ENCODE measurements at regions not wholly inside any gene's neighbourhood (a gene's known extent, or its start where the extent isn't known, plus 50 kb on each side); places are given as distances from the start of the nearest gene placed in this dataset.

DNA sequence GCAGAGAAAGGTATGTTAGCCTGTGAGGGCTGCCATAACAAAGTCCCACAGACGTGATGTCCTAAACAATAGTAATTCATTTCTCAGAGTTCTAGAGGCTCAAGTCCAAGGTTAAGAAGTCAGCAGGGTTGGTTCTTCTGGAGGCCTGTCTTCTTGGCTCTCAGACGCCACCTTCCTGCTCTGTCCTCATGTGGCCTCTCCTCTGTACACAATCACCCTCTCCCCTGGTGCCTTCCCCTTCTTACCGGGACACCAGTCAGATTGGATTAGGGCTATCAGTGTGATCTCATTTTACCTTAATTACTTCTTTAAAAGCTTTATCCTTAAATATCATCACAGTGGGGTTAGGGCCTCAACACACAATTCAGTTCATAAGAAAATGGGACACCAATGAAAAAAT, 860.5 kb downstream of the RNF144A start:
- no peak for DNase-seq

DNA sequence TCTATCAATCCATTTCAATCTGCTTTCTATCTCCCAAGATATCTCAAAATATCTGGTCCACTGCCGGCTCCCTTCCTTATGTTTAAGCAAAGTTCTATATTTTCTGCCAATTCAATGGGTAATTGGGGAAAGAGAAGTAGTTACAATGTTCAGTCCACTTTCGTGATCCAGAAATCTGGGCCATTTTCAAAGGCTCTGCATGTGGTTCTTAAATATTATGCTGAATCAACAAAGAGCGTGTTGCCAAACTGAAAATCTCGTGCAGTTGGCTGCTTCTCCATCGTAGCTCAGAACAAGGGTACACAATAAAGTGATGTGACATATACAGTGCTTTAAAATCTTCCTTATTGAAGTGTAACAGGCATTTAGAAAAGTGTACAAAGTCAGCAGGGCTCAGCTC, 863.1 kb downstream of the RNF144A start:
- no peak for DNase-seq

DNA sequence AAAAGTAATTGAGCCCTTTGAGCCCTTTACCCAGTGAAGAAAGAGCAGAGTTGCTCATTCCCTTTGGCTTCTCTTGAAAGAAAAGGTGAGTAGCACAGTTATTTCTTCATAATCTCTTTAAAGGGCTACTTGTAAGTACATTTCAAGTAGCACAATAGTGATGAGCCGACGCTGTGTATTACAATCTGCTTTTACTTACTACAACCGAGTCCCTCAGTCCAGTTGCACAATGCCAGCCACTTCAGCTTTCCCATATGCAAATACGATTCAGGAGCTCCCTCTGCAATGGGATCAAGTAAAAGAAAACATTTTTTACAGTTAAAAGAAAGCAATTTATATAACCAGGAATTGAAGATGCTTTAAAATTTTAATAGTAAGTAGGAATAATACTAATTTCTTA, 868.5 kb downstream of the RNF144A start:
- no peak for DNase-seq

DNA sequence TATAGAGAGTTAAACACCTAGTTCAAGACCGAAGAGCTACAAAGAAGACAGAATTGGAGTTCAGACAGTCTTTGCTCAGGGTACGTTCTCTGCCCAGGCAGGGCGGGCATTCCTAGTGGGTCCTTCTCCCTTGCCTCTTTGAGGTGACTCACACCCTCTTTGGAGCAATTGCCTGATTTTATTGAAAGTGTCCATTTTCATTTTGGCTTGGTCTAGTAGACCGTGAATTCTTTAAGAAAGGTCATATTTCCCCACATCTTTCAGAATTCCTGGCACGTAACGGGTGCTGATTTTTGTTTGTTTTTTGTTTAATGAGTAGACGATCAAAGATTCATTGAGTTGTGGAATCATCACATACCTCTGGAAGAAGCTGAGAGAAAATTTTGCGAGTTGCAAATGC, 871.5 kb downstream of the RNF144A start:
- no peak for DNase-seq

DNA sequence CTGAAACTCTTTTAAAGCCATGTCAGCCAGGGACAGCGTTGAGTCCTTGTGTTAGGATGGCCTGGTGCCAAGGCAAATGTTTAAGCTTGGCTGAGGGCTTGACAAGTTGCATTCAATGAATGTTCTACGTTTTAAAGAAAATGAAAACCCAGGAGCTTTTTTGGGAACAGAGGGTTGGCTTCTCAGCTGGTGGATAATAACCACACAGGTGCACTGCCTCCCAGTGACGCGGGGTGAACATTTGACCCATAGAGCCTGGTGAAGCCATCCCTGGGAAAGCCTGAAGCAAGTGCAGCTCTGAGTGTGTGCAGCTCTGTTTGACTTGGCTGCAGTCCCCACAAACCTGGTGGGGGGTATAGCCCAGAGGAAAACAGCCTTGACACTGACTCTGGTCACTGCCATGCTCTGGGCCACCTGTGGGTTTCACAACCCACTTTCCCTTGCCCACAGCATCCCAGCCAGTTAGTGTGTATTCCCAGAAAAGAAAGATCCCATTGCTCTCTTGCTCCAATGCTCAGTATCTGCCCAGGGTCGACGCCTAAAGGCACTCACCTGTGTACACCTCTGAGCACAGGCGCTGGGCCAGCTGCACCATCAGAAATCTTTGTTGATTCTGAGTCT, 874.9 kb downstream of the RNF144A start:
- DNase-seq = peak; percentile 52

DNA sequence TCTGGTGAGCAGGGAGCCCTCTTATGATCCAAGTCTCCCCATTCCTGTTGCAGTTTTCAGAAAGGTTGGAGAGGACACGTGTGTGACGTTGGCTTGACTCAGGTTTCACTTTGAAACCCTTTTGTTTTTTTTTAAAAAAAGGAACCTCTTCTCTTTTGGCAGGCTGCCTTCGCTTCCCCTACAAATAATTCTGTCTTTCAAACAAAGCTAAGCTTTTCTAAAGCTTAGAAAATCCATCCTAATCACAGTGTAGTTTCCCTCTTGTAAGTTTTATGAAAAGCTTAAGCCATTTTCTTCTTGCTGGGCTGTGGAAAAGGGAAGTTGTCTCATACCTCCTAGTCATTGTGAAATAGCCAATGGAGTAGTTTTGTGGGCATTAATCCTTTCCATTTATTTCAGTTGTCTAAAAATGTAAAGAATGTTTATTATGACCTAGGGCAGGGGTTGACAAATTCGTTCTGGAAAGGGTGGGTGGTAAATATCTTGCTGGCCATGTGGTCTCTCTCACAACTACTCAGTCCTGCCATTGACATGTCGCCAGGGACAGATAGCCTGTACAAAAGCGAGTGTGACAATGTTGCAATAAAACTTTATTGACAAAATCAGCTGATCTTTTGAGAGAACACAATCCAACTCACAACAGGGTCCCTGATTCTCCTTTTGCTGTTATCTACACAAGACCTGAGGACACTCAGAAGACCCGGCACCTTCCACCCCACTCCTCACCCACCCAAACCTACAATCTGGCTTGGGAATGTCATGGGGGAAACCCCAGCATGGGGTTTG, 878.8 kb downstream of the RNF144A start:
- no peak for DNase-seq

DNA sequence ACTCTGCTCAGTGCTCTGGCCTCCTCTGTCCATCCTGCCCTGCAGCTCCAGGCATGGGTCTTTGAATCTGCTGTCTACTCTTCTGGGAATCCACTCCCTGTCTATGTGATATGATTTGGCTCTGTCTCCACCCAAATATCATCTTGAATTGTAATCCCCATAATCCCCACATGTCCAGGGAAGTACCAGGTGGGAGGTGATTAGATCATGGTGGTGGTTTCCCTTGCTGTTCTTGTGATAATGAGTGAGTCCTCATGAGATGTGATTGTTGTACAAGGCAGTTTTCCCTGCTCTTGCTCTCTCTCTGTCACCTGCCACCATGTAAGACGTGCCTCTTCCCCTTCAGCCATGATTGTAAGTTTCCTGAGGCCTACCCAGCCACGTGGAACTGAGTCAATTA, 881.8 kb upstream of the ID2 start:
- no peak for DNase-seq

DNA sequence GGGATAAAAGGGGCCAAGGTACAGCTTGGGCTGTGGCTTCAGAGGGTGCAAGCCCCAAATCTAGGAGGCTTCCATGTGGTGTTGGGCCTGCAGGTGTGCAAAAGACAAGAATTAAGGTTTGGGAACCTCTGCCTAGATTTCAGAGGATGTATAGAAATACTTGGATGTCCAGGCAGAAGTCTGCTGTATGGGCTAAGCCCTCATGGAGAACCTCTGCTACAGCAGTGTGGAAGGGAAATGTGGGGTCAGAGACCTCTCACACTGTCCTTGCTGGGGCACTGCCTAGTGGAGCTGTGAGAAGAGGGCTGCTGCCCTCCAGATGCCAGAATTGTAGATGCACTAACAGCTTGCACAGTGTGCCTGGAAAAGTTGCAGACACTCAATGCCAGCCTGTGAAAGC, 880.6 kb upstream of the ID2 start:
- no peak for DNase-seq

DNA sequence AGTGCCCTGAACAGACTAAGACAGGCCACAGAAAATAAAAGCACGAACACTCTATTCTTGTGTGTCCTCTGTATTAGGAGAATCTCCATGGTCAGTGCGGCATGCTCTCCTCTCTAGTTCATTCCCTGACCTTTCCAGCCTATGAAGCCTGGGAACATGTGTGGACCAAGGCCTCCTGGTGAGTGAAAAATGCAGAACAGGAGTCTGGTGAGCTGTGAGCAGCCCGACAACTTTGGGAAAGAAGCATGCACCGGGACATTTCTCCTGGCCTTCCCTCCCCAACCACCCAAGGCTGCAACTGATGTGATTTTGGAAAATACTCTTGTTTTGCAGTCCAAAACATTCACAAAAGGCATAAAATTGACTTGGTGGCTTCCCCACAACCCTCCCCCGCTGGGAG, 878.3 kb upstream of the ID2 start:
- DNase-seq = no peak

DNA sequence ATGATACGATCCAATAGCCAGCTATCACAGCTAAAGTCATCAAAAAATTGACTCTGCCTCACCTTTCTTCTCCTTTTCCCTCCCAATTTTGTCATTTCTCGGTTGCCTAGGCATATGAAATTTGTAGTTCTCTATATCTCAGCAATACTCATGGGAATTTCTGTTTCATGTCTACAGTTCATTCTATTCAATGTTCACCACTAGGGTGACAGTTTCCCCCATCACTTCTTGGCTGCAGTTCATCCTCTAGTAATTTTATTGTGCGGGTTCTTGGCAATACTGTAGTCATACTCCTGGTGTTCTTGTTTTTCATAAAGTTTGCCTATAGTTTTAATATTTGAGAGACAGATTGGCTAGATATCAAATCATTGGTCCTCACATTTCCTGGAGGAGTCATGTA, 872.2 kb upstream of the ID2 start:
- DNase-seq = no peak

DNA sequence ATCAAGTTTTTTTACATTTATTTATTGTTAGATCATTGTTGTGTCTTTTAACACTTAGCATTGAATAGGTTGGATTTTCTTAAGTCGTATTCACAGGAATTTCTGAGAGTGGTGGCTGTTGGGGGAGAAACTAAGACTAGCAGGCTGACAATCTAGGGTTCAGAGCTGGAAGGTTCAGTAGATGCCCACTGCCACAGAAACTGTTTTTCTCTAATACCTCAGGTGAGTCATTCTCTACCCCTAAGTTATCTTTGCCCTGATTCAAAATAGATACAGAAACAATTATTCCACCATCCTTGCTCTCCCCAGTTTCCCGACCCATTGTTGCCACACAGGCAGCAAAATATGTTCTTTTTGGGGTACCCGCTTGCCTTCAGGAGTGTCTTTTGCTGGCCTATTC, 870.8 kb upstream of the ID2 start:
- DNase-seq = no peak

DNA sequence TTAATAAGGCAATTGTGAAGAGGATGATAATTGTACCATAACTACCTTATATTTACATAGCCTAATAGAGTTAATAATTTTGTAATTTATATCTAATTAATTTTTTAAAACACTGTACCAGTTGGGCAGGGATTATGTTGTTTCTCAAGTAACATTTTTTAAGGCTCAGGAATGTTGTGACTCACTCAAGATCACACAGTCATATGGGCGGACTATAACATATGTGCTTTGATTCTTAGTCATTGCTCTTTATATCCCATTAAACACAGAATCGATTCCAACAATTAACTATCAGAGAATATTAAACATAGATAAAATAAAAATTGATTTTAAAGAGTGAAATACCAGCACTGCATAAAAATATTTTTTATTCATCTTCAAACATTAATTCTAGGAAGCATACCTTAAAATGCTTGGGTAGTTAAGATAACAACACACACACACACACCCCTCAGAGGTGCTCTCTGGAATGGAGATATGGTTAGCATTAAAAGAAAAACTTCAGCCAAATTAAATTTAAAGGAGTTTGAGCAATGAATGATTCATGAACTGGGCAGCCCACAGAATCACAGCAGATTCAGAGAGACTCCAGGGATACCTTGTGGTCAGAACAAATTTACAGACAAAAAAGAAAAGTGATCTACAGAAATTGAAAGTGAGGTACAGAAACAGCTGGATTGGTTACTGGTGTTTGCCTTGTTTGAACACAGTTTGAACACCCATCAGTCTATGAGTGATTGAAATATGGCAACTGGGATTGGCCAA, 869.4 kb upstream of the ID2 start:
- DNase-seq = no peak

DNA sequence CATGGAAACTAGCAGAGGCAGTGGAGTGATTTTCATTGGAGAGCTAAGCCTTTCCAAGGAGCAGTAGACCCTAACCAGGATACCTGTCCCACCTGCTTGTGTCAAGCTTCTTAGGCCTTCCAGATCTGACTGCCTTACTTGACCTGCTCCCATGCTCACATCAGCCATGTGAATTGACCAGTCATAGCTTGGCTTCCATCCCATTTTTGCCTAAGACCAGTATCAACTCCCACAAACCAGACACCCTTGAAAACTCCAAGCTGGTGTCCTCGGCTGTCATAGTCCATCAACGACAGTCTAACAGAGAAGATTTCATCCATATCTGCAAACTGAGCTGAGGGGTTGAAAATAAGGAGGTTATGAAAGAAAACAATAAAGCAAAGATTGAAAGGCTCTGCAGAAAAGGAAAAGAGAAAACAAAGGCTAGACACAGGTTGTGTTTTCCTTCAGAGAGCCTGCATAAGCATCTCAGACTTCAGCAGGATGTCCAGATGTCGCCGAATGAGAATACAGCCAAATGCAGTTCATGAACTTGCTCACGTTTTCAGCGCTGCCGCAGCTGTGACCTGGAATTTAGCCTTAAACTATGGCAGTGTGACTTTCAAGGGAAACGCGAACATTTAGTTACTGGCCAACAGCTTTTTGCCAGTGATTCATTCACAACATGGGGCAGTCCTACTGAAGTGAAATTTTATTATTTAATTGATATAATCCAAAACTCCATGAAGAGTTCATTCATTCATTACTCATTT, 868.1 kb upstream of the ID2 start:
- no peak for DNase-seq

DNA sequence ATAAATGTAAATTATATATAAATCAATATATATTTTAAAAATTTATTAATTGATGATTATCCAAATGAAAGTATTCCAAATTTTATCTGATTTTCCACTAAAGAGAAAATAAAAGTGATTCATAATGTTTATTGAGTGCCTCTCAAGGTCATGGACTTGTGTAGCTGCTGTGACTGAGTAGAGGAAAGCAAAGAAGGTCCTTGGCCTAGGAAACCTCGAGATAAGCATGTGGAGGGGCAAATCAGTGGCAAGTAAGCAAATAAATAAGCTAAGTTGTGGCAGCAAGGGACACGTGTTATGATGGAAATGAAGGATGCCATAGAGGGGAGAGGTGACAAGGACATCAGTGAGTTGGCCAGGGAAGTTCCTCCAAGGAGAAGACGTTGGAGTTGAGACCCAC, 866.1 kb upstream of the ID2 start:
- DNase-seq = no peak

DNA sequence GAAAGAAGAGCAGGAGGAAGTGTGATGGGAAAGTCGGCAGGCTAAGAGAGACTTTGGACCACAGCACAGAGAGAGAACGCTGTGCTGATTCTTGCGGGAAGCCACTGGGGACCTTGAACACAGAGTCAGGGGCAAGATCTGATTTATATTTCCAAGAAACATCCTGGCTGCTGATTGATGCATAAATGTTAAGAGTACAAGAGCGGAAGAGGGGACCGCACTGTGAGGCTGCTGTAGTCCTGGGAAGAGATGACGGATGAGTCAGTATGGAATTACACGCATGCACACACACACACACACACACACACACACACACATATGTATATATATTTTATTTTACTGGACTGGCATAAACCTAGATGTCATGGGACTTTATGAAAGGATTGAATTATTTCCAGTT, 865.6 kb upstream of the ID2 start:
- no peak for DNase-seq

DNA sequence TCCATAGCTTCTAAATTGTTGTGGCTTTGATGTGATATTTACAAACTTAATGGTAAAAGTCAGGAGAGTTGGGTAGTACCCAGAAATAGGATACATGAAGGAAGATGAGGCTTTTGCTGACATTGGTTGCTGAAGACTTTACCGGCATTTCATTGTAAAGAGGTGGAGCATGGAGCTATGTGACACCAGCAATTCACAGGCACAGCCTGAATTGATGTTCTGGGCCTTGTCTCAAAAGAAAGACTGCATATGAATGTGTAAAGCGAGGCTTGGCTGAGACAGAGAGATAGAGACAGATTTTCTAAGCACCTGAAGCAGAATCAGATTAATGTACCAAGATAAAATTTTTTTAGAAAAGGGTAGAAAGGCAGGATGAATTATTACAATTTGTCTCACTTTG, 864.9 kb upstream of the ID2 start:
- DNase-seq = no peak

DNA sequence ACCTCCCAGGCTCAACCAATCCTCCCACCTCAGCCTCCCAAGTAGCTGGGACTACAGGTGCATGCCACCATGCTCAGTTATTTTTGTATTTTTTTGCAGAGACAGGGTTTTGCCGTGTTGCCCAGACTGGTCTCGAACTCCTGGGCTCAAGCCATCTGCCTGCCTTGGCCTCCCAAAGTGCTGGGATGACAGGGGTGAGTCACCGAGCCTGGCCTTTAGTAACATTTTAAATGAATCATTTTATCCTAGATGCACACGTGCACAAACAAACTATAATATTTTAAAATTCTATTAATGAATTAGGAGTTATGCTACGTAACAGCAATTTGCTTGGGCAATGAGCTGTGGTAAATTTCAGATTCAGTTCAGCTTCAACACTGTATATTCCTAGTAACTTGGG, 862.5 kb upstream of the ID2 start:
- DNase-seq = no peak

DNA sequence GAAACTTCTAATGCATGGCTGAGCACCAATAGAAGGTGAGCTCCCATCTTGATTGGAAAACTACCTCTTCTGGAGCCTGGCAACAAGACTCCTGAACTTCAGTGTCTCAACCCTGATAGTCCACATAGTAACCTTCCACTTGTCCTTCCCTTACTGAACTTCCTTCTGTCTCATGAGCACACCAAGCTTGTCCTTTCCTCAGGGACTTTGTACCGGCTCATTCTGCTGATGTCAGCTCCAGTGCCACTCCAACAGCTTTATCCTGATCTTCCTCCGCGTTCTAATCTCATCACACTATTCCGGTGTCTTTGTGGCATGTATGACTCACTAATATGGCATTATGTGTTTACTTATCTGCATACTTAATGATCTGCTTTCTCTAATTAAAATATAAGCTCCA, 862.0 kb upstream of the ID2 start:
- DNase-seq = no peak

DNA sequence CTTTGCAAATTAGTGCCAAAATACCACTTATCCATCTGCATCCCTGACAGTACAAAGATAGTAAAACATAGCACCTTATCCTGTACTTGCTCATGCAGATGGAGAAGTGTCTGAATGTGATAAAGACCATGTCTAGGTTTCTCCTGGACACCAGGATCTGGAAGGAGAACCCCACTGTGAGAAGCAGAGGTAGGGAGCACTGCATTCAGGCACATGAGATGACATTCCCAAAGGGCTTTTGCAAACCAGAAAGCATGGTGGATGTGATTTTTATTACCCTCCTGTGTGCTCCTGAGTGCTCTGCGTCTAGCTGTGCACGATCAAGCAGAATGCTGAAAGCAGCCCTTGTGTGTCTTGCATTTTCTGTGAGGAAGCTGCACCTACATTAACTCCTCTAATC, 857.6 kb upstream of the ID2 start:
- DNase-seq = no peak

DNA sequence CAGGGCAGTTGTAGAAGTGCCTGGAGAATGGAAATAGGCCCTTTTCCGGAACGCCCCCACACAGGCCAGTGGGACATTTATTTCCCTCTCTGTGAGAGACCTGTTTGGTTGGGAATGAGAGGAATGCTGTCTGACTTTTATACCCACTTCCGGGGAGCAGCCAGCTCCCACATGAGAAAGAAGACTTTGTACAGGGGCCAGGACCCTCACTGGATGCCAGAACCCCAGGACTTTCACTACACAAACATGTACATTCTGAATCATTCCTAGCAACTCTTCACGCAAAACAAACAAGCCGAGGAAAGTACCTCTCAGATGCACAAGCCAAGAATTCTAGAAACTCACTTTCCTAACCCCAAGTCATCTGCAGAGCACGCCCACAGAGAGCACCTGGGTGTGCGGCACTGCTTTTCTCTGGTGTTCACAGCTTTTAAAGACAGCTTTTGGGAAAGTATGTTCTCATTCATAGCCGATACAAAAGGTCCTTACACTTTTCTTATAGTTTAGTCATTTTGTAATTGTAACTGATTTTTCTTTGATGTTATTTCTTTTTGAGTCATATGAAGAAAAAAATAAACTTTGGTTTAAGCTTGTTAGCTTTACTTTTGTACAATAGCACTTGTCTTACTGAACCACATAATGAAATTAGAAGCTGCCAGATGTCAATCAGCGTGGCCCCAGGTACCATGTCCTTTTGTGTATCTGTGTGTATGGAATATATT, 856.1 kb upstream of the ID2 start:
- DNase-seq = no peak

DNA sequence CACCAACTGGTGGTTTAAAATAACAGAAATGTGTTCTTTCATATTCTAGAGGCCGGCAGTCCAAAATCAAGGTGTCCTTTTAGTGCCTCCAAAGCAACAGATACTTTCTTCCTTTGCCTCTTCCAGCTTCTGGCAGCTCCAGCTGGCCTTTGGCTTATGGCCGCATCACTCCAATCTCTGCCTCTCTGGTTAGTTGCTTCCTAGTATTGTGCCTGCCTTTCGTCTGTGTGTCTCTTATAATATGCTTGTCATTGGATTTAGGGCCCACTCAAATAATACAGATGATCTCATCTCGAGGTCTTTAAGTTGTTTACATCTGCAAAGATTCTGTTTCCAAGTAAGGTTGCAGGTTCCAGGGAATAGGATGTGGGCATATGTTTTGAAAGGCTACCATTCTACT, 855.2 kb upstream of the ID2 start:
- no peak for DNase-seq

DNA sequence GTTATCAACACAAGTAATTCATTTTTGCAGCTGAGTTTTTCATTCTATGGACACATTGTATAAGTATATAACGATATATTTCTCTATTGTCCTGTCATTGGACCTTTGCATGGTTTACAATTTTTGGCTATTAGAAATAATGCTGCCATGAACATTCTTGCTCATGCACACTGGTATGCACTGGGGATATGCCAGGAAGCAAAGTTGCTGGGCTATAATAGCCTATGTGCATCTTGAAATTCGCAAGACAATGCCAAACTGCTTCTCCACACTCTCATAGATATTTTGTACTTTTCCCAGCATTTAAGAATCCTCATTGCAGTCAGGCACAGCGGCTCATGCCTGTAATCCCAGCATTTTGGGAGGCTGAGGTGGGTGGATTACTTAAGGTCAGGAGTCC, 852.6 kb upstream of the ID2 start:
- no peak for DNase-seq

DNA sequence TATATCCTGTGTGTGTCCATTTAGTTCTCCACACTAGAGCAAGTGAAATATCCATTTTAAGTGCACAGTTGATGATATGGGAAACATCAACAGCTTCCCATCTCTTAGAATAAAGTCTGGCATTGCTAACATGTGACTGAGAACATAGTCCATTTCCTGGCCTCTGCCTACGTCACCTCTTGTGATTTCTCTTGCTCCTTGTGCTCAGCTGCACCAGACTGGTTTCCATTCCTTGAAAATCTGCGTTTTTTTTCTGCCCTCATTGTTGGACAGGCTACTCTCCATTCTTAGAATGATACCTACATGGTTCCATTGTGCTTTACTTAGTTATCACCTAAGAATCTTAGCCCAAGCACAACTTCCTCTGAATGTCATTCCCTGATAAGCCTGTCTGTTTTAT, 851.2 kb upstream of the ID2 start:
- no peak for DNase-seq

Measured in NCI-H510A (cell line).